GM12864 (cell line): ENCODE measurements at regions not wholly inside any gene's neighbourhood (a gene's known extent, or its start where the extent isn't known, plus 50 kb on each side); places are given as distances from the start of the nearest gene placed in this dataset.

ENCODE experiments used
- DNase-seq: peaks from one replicate; pipeline ENCODE4 v3.0.0-alpha.2; 2011; ENCODE audit warnings: low read depth
- H3K4me3 ChIP-seq: 2 replicates; pipeline ENCODE4 v1.5.1; 2011; ENCODE audit warnings: mild to moderate bottlenecking, low read depth, low read length, control low read depth
- TF ChIP-seq, protein P1 (sequence below): IDR thresholded peaks from 2 replicates; pipeline ENCODE4 v1.5.1; 2011; ENCODE audit warnings: low read depth, mild to moderate bottlenecking, moderate library complexity, low read length, control low read depth, inconsistent platforms; ENCODE audit errors: missing control alignments

DNA sequence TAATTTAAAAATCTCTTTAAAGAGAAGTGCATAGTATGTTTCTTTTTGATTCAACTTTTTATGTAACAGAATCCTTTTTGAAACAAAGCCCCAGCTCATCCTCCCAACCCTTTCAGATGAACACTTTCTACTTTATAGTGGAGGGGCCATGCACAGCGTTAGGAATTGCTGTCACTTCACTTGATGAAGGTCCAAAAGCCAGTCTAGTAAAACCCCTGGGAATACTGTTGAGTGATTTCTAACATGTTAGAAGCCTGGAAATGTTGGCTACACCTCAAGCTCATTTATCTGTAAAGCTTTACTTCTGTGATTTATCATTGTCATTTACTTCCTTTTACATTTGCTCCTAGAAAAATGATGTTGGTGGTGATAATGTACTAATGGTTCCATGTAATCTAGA, 1608.9 kb upstream of the TENM3 start:
- no peak for DNase-seq
- TF ChIP-seq, protein P1, sequence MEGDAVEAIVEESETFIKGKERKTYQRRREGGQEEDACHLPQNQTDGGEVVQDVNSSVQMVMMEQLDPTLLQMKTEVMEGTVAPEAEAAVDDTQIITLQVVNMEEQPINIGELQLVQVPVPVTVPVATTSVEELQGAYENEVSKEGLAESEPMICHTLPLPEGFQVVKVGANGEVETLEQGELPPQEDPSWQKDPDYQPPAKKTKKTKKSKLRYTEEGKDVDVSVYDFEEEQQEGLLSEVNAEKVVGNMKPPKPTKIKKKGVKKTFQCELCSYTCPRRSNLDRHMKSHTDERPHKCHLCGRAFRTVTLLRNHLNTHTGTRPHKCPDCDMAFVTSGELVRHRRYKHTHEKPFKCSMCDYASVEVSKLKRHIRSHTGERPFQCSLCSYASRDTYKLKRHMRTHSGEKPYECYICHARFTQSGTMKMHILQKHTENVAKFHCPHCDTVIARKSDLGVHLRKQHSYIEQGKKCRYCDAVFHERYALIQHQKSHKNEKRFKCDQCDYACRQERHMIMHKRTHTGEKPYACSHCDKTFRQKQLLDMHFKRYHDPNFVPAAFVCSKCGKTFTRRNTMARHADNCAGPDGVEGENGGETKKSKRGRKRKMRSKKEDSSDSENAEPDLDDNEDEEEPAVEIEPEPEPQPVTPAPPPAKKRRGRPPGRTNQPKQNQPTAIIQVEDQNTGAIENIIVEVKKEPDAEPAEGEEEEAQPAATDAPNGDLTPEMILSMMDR = no peak
- no peak overlapping the region for H3K4me3 ChIP-seq

DNA sequence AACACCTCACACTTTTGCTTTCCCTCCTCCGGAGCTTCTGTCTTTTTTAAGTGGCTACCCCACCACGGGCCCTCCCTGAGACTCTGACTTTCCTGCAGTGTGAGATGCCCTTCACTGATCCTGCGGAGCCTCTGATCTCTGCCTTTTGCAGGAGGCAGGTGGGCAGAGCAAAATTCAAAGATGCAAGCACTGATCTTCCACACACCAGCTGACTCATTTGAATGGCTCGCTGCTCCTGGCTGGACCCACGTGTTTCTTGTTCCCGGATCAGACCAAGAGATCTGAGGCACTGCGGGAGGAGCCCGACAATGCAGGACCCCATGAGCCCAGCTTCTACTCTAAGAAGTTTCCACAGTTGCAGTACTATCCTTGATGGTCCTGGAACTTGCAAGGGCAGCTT, 1607.9 kb upstream of the TENM3 start:
- DNase-seq = no peak

DNA sequence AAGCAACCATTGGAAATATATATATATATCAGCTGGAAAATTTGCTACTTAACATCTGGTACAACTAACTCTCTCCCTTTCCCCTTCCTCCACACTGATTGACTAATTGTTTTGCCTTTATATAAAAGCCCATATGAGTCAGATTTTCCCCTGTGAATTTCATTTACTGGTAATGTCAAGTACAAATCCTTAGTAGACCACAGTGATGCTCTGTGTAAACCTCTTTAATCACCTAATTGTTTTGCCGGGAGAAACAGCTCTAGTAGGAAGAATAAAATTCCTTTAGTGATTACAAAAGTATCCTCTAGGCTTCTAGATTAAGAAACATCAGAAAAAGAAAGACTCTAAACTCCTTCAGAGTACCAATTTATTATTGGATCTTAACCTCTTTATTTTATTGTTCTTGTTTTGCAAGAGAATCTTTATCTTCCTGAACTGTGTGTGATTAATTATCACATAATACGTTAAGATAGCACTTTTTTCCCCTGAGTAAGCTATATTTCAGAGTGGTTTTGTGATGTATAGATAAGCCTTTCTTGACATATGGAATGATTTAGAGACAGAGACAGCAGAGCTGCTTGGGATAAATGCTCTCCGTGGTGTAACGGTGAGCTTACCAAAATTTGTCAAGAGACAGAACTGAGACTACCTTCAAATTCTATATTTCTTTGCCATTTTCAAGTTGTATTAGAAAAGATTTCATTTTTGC, 1606.4 kb upstream of the TENM3 start:
- no peak for DNase-seq
- no peak overlapping the region for H3K4me3 ChIP-seq
- TF ChIP-seq, protein P1 = no peak

More for the DNA sequence above, 1607.9 kb upstream of the TENM3 start:
- TF ChIP-seq, protein P1 = no peak
- H3K4me3 ChIP-seq = no peak overlapping the region

GRCh38 chr4:180637616-180638015, 1605.6 kb upstream of the TENM3 start:
- TF ChIP-seq, protein P1 = no peak
- H3K4me3 ChIP-seq = no peak overlapping the region
- no peak for DNase-seq

DNA sequence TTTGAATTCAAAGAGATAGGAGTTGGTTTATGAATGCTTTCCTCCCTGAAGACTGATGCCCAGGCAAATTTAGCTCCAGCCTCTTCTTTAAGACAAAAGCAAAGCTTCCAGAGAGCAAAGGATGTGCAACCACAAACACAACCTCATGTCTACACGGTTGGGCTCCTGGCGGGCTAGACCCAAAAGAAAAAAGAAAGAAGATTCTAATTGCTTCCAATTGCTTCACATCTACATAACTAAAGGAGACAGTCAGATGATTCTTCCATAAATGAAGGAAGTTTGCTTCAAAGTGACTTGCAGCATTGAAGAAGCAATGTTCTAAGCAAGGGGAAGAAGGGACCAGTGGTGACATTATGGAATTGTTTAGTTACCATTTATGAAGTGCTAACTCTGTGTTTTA, 1603.0 kb upstream of the TENM3 start:
- no peak overlapping the region for H3K4me3 ChIP-seq
- DNase-seq = no peak
- TF ChIP-seq, protein P1 = no peak

DNA sequence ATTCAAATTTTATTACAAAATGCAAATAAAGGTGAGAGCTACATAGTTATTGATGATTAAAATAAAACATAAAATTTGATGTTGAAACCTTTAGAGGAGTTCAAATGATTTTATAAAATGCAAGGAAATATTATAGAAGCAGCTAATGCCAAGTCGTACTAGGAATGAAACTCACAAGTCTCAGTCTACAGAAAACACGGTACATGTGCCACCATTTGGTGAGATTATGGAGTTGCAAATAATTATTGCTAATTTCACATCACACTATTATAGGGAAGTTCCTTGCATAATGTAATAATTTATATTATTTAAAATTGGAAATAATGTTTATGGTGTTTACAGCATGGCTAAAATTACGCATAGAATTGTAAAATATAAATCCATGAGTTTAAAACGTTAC, 1601.7 kb upstream of the TENM3 start:
- no peak for DNase-seq
- H3K4me3 ChIP-seq = no peak overlapping the region
- TF ChIP-seq, protein P1 = no peak

GRCh38 chr4:180642732-180643131, 1600.5 kb upstream of the TENM3 start:
- DNase-seq = no peak
- TF ChIP-seq, protein P1 = no peak
- H3K4me3 ChIP-seq = no peak overlapping the region
